HG02840 (cell line): ENCODE measurements at regions not wholly inside any gene's neighbourhood (a gene's known extent, or its start where the extent isn't known, plus 50 kb on each side); places are given as distances from the start of the nearest gene placed in this dataset.
"Not testable (repeated sequence)": the region's sequence is repeated elsewhere in the genome, so short reads cannot be mapped to it uniquely, and the experiment has no call there.

Experiments used
- ATAC-seq: cut with Tn5 transposase; IDR thresholded peaks from one replicate; pipeline ENCODE4 v1.9.1; 2021; ENCODE audit warnings: mild to moderate bottlenecking, moderate library complexity, moderate number of reproducible peaks; ENCODE audit not compliant: unreplicated experiment, low FRiP score

- ATAC-seq, result no peak
These were observed 183.4 kb upstream of the MEIS1 start for GRCh38 chr2:66251573-66251972.

- not testable (repeated sequence) for ATAC-seq
These were observed 185.8 kb upstream of the MEIS1 start for GRCh38 chr2:66249089-66249488.

GRCh38 chr2:66243809-66244208 is 191.1 kb upstream of the MEIS1 start:
- ATAC-seq, result not testable (repeated sequence)

GRCh38 chr2:66242888-66243287 is 192.0 kb upstream of the MEIS1 start:
- ATAC-seq, result not testable (repeated sequence)

- no peak for ATAC-seq
These were observed 192.7 kb upstream of the MEIS1 start for GRCh38 chr2:66242099-66242789.

- no peak for ATAC-seq
These were observed 194.6 kb upstream of the MEIS1 start for GRCh38 chr2:66240286-66240685.

- no peak for ATAC-seq
These were observed 195.3 kb upstream of the MEIS1 start for GRCh38 chr2:66239655-66240054.

- no peak for ATAC-seq
These were observed 197.0 kb upstream of the MEIS1 start for GRCh38 chr2:66237803-66238379.

- no peak for ATAC-seq
These were observed 197.8 kb upstream of the MEIS1 start for GRCh38 chr2:66236816-66237802.

- no peak for ATAC-seq
These were observed 198.7 kb upstream of the MEIS1 start for GRCh38 chr2:66236067-66236685.

- no peak for ATAC-seq
These were observed 199.5 kb upstream of the MEIS1 start for GRCh38 chr2:66235428-66235827.

GRCh38 chr2:66233981-66234380 is 200.9 kb upstream of the MEIS1 start:
- ATAC-seq, result no peak

- ATAC-seq, result no peak
These were observed 206.8 kb upstream of the MEIS1 start for GRCh38 chr2:66228128-66228547.

GRCh38 chr2:66217039-66217585 is 217.8 kb upstream of the MEIS1 start:
- ATAC-seq, result no peak

GRCh38 chr2:66212749-66213148 is 222.2 kb upstream of the MEIS1 start:
- no peak for ATAC-seq

- no peak for ATAC-seq
These were observed 232.3 kb upstream of the MEIS1 start for GRCh38 chr2:66202586-66202985.

- no peak for ATAC-seq
These were observed 233.7 kb upstream of the MEIS1 start for GRCh38 chr2:66201242-66201641.

- no peak for ATAC-seq
These were observed 236.1 kb upstream of the MEIS1 start for GRCh38 chr2:66198873-66199272.

GRCh38 chr2:66192888-66193287 is 242.0 kb upstream of the MEIS1 start:
- ATAC-seq, result no peak

- ATAC-seq, result no peak
These were observed 243.6 kb upstream of the MEIS1 start for GRCh38 chr2:66191311-66191710.
